ENCODE measurements at regions not wholly inside any gene's neighbourhood (a gene's known extent, or its start where the extent isn't known, plus 50 kb on each side); places are given as distances from the start of the nearest gene placed in this dataset.

- no peak for TF ChIP-seq CTCF (IDR thresholded peaks at IDR 0.05; ENCODE audit: unreplicated experiment)
- no peak overlapping the region for H3K4me3 Mint-ChIP-seq (ENCODE audit: unreplicated experiment)
- no peaks in the 10 kb centered on the region for H3K27me3 Mint-ChIP-seq (ENCODE audit: insufficient read depth, unreplicated experiment)
- intact Hi-C loops (cut with micrococcal nuclease) = no loop called here
- no peaks in the 10 kb centered on the region for H3K36me3 Mint-ChIP-seq (ENCODE audit: insufficient read depth, unreplicated experiment)
- CTCF ChIA-PET = interaction anchor here (1.8 kb wide), 1 partner anchor 12 kb away, joined by 7 read pairs; no protein-coding TSS in a partner anchor
- POLR2A ChIA-PET = interaction anchor here (0.6 kb wide), 1 partner anchor 871 kb away, joined by 4 read pairs; no protein-coding TSS in a partner anchor
- H3K9me3 Mint-ChIP-seq (ENCODE audit: unreplicated experiment) = peaks cover 9% of the 10 kb centered on the region
- peak; percentile 14 for DNase-seq (ENCODE audit: unreplicated experiment)
- BruUV-seq (replicated peaks) = no TSS peak
- H3K27ac Mint-ChIP-seq (ENCODE audit: low read depth, unreplicated experiment) = no peak overlapping the region
- H3K4me1 Mint-ChIP-seq (ENCODE audit: insufficient read depth, unreplicated experiment) = no peaks in the 10 kb centered on the region
These were observed 477.5 kb downstream of the TLE4 start for GRCh38 chr9:80049096-80049782.

GRCh38 chr9:80046481-80046880 is 474.7 kb downstream of the TLE4 start:
- Mint-ChIP-seq H3K4me3 (ENCODE audit: unreplicated experiment) (no peak overlapping the region), H3K27ac (ENCODE audit: low read depth, unreplicated experiment) (no peak overlapping the region), H3K36me3 (ENCODE audit: insufficient read depth, unreplicated experiment) (no peaks in the 10 kb centered on the region), H3K4me1 (ENCODE audit: insufficient read depth, unreplicated experiment) (no peaks in the 10 kb centered on the region), H3K27me3 (ENCODE audit: insufficient read depth, unreplicated experiment) (no peaks in the 10 kb centered on the region), H3K9me3 (ENCODE audit: unreplicated experiment) (no peaks in the 10 kb centered on the region)
- no peak for DNase-seq (ENCODE audit: unreplicated experiment)
- intact Hi-C loops (cut with micrococcal nuclease) = no loop called here
- no TSS peak for BruUV-seq (replicated peaks)
- ChIA-PET CTCF (no interaction called here), POLR2A (no interaction called here)
- no peak for TF ChIP-seq CTCF (IDR thresholded peaks at IDR 0.05; ENCODE audit: unreplicated experiment)

GRCh38 chr9:80041821-80042220 is 470.1 kb downstream of the TLE4 start:
- Mint-ChIP-seq H3K4me1 (ENCODE audit: insufficient read depth, unreplicated experiment) (no peaks in the 10 kb centered on the region), H3K27ac (ENCODE audit: low read depth, unreplicated experiment) (no peak overlapping the region), H3K4me3 (ENCODE audit: unreplicated experiment) (no peak overlapping the region), H3K9me3 (ENCODE audit: unreplicated experiment) (no peaks in the 10 kb centered on the region), H3K27me3 (ENCODE audit: insufficient read depth, unreplicated experiment) (no peaks in the 10 kb centered on the region), H3K36me3 (ENCODE audit: insufficient read depth, unreplicated experiment) (no peaks in the 10 kb centered on the region)
- no TSS peak for BruUV-seq (replicated peaks)
- ChIA-PET CTCF (no interaction called here), POLR2A (no interaction called here)
- no peak for DNase-seq (ENCODE audit: unreplicated experiment)
- intact Hi-C loops (cut with micrococcal nuclease) = no loop called here
- no peak for TF ChIP-seq CTCF (IDR thresholded peaks at IDR 0.05; ENCODE audit: unreplicated experiment)

GRCh38 chr9:80040457-80040856 is 468.7 kb downstream of the TLE4 start:
- CTCF ChIA-PET = interaction anchor here (0.6 kb wide), 1 partner anchor 218 kb away, joined by 3 read pairs; no protein-coding TSS in a partner anchor
- H3K4me1 Mint-ChIP-seq (ENCODE audit: insufficient read depth, unreplicated experiment) = no peaks in the 10 kb centered on the region

More at GRCh38 chr9:80040457-80040856, 468.7 kb downstream of the TLE4 start:
- H3K4me3 Mint-ChIP-seq (ENCODE audit: unreplicated experiment) = no peak overlapping the region
- TF ChIP-seq CTCF (IDR thresholded peaks at IDR 0.05; ENCODE audit: unreplicated experiment) = no peak
- H3K27me3 Mint-ChIP-seq (ENCODE audit: insufficient read depth, unreplicated experiment) = no peaks in the 10 kb centered on the region
- POLR2A ChIA-PET = no interaction called here
- no peaks in the 10 kb centered on the region for H3K36me3 Mint-ChIP-seq (ENCODE audit: insufficient read depth, unreplicated experiment)
- intact Hi-C loops (cut with micrococcal nuclease) = no loop called here
- H3K9me3 Mint-ChIP-seq (ENCODE audit: unreplicated experiment) = no peaks in the 10 kb centered on the region
- no peak for DNase-seq (ENCODE audit: unreplicated experiment)
- BruUV-seq (replicated peaks) = no TSS peak
- no peak overlapping the region for H3K27ac Mint-ChIP-seq (ENCODE audit: low read depth, unreplicated experiment)

Data from MCF 10A (cell line).